BE2C (cell line): ENCODE measurements at regions not wholly inside any gene's neighbourhood (a gene's known extent, or its start where the extent isn't known, plus 50 kb on each side); places are given as distances from the start of the nearest gene placed in this dataset.

Experiments
- DNase-seq: peaks from one replicate; pipeline ENCODE4 v3.0.0-alpha.2; 2020
- H3K27me3 ChIP-seq: fragments of 250-450 bp; sonication (Bioruptor Pico); 2 replicates; pipeline ENCODE4 v1.5.1; 2020; ENCODE audit warnings: mild to moderate bottlenecking
- H3K36me3 ChIP-seq: fragments of 250-450 bp; sonication (Bioruptor Pico); 2 replicates; pipeline ENCODE4 v1.5.1; 2020; ENCODE audit warnings: mild to moderate bottlenecking
- H3K4me1 ChIP-seq: fragments of 250-450 bp; sonication (Bioruptor Pico); 2 replicates; pipeline ENCODE4 v1.5.1; 2020
- H3K4me3 ChIP-seq: 2 replicates; pipeline ENCODE4 v1.5.1; 2011; ENCODE audit warnings: low read depth, low read length
- H3K9me3 ChIP-seq: fragments of 250-450 bp; sonication (Bioruptor Pico); 2 replicates; pipeline ENCODE4 v1.5.1; 2020
- TF ChIP-seq, protein P1 (sequence below): IDR thresholded peaks from 2 replicates; pipeline ENCODE4 v1.5.1; 2012; ENCODE audit warnings: mild to moderate bottlenecking, low read depth, low read length

DNA sequence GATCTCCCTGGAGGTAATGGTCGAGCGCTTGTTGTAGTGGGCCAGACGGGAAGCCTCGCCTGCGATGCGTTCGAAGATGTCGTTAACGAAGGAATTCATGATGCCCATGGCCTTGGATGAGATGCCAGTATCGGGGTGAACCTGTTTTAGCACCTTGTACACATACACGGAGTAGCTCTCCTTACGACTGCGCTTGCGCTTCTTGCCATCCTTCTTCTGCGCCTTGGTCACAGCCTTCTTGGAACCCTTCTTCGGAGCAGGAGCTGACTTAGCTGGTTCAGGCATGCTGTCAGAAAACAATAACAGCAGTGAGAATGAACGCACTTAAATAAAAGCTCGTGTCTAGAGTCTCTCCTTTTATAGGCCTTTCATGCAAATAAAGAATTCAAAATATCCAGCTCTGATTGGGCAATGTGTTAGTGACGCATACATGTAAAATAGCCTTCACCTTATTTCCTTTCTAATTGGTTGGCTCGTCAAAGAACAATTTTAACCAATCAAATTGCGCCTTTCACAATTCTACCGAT lies 129.2 kb downstream of the HFE start:
- Histone ChIP-seq H3K9me3 (no peaks in the 10 kb centered on the region), H3K27me3 (no peaks in the 10 kb centered on the region), H3K4me1 (no peaks in the 10 kb centered on the region), H3K4me3 (peak overlapping the region; percentile 96), H3K36me3 (no peaks in the 10 kb centered on the region)
- peak; percentile 68 for DNase-seq
- TF ChIP-seq, protein P1, sequence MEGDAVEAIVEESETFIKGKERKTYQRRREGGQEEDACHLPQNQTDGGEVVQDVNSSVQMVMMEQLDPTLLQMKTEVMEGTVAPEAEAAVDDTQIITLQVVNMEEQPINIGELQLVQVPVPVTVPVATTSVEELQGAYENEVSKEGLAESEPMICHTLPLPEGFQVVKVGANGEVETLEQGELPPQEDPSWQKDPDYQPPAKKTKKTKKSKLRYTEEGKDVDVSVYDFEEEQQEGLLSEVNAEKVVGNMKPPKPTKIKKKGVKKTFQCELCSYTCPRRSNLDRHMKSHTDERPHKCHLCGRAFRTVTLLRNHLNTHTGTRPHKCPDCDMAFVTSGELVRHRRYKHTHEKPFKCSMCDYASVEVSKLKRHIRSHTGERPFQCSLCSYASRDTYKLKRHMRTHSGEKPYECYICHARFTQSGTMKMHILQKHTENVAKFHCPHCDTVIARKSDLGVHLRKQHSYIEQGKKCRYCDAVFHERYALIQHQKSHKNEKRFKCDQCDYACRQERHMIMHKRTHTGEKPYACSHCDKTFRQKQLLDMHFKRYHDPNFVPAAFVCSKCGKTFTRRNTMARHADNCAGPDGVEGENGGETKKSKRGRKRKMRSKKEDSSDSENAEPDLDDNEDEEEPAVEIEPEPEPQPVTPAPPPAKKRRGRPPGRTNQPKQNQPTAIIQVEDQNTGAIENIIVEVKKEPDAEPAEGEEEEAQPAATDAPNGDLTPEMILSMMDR = no peak

DNA sequence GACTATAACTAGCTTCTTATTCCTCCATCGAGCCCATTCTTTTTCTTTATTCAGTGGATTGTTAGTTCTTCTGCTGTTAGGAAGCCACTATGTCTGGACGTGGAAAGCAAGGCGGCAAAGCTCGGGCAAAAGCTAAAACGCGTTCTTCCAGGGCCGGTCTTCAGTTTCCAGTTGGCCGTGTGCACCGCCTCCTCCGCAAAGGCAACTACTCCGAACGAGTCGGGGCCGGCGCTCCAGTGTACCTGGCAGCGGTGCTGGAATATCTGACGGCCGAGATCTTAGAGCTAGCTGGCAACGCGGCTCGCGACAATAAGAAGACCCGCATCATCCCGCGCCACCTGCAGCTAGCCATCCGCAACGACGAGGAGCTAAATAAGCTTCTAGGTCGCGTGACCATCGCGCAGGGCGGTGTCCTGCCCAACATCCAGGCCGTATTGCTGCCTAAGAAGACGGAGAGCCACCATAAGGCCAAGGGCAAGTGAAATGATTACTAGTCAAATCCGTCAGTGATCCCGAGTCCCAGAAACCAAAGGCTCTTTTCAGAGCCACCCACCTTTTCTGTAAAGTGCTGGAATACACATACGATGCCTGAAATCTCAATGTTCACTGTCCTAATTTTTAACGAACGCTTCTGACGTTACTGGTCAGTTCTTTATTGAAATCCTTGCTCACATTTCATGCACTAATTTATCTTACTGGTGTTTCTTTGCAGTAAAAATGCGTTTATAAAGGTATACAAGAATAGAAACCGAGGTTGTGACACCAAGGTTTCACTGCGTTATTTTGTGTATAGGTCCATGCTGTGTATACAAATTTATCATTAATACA lies 129.9 kb downstream of the HFE start:
- Histone ChIP-seq H3K4me3 (peak overlapping the region; percentile 91), H3K36me3 (no peaks in the 10 kb centered on the region), H3K27me3 (no peaks in the 10 kb centered on the region), H3K4me1 (no peaks in the 10 kb centered on the region), H3K9me3 (no peaks in the 10 kb centered on the region)
- TF ChIP-seq, protein P1 = no peak
- peak; percentile 85 for DNase-seq

DNA sequence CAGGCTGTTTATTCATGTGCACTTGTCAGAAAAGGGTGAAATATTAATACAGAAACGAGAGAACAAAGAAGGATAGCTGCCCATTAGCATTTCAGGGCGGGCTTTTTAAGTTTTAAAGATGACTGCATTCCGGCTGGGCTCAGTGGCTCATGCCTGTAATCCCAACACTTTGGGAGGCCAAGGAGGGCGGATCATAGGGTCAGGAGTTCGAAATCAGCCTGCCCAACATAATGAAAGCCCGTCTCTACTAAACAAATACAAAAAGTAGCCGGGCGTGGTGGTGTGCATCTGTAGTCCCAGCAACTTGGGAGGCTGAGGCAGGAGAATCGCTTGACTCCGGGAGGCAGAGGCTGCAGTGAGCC lies 130.5 kb downstream of the HFE start:
- TF ChIP-seq, protein P1 = no peak
- H3K4me3 ChIP-seq = peak overlapping the region; percentile 91
- H3K4me1 ChIP-seq = peaks cover under 1% of the 10 kb centered on the region; the same call in 1 of the 2 replicates
- no peaks in the 10 kb centered on the region for H3K36me3 ChIP-seq
- H3K9me3 ChIP-seq = no peaks in the 10 kb centered on the region
- no peaks in the 10 kb centered on the region for H3K27me3 ChIP-seq
- DNase-seq = no peak

DNA sequence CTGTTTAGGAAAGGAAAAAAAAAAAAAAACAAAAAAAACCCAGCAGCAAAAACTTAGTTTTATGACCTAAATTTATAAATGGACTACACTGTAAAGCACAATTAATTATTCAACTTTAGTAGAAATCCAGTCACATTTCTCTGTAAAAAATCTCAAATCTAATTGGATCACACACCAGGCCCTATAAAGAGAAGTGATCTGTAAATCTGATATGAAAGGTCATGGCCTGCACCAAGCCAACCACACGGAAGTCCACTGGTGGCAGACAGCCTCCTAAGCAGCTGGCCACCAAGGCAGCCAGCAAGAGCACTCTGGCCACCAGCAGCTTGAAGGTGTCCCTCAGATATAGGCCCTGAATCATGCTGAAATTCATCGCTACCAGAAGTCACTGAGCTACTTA lies 131.6 kb downstream of the HFE start:
- DNase-seq = no peak
- no peaks in the 10 kb centered on the region for H3K27me3 ChIP-seq
- H3K4me3 ChIP-seq = no peak overlapping the region
- TF ChIP-seq, protein P1 = no peak
- H3K4me1 ChIP-seq = peaks cover 4% of the 10 kb centered on the region; the same call in 1 of the 2 replicates
- no peaks in the 10 kb centered on the region for H3K9me3 ChIP-seq
- no peaks in the 10 kb centered on the region for H3K36me3 ChIP-seq

DNA sequence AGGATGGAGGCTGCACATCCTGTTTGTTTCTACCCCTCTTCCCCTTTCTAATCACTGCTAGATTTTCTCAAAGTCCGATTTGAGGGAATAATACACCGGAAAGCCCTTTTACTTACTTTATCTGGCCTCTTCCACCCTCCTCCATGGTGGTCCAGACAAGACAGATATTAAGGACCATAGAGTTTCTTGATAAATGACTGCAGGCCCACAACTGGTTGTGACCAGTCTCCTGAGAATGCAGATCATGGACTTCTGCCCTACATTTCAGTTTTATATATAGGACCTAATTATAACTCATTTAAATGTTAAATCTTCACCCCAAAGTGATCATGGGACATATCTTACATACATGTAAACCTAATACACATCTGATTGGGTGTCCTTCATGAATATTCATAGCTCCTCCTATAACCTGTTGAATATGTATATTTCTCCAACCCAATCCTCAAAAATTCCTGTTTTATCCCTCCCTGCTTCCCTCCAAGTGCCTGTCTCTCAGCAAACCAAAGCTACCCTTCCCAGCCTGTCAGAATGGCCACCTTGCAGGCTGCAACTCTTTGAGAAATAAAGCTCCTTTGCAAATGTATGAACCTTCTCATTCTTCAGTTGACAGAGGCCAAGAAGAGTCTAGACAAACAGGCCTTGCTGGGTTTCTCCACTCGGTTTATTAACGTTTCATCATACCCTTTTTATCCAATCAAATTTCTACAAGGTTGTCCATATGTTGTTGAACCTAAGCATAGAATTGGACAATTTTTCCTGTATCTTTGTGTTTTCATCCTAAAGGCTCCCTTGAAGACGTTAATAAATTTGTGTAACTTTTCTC lies 133.1 kb downstream of the HFE start:
- no peak for DNase-seq
- H3K4me1 ChIP-seq = peaks cover 4% of the 10 kb centered on the region; the same call in 1 of the 2 replicates
- TF ChIP-seq, protein P1 = no peak
- no peak overlapping the region for H3K4me3 ChIP-seq
- no peaks in the 10 kb centered on the region for H3K27me3 ChIP-seq
- 0 out of 2 replicates have a peak, but pooled peaks cover 3% of the 10 kb centered on the region for H3K9me3 ChIP-seq
- H3K36me3 ChIP-seq = peaks cover 6% of the 10 kb centered on the region
